Neural progenitor cell (in vitro differentiated cells): ENCODE measurements at regions not wholly inside any gene's neighbourhood (a gene's known extent, or its start where the extent isn't known, plus 50 kb on each side); places are given as distances from the start of the nearest gene placed in this dataset.

ENCODE experiments used
- EZH2 ChIP-seq: fragments of 200-600 bp; sonication (generic); IDR thresholded peaks from 2 replicates; pipeline ENCODE4 v1.6.1; 2017; ENCODE audit warnings: antibody characterized with exemption, mild to moderate bottlenecking, moderate library complexity
- EZH2phosphoT487 ChIP-seq: fragments of 200-600 bp; sonication (generic); IDR thresholded peaks from 2 replicates; pipeline ENCODE4 v1.6.1; 2017; ENCODE audit warnings: antibody characterized with exemption
- TF ChIP-seq, protein P1 (sequence below): fragments of 200-600 bp; sonication (generic); IDR thresholded peaks from 2 replicates; pipeline ENCODE4 v1.5.1; 2017; ENCODE audit warnings: antibody characterized with exemption, mild to moderate bottlenecking

DNA sequence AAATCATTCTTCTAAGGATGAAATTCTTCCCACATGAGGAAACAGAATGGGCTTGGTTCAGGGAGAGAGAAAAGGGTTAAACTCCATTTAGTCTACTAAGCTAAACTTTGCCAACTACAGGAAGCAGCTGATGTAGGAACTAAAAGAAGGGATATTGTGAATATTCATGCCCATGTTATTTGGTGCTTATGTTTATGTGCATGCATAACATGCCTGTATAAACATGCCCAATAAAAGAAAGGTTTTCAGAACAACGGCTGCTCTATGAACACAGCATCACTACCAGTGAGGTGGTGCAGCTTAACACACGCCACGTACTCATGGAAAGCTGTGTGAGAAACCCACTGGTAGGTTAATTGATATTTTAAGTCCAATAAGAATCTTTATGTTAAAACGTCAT is 59.4 kb upstream of the VGLL4 start:
- TF ChIP-seq, protein P1, sequence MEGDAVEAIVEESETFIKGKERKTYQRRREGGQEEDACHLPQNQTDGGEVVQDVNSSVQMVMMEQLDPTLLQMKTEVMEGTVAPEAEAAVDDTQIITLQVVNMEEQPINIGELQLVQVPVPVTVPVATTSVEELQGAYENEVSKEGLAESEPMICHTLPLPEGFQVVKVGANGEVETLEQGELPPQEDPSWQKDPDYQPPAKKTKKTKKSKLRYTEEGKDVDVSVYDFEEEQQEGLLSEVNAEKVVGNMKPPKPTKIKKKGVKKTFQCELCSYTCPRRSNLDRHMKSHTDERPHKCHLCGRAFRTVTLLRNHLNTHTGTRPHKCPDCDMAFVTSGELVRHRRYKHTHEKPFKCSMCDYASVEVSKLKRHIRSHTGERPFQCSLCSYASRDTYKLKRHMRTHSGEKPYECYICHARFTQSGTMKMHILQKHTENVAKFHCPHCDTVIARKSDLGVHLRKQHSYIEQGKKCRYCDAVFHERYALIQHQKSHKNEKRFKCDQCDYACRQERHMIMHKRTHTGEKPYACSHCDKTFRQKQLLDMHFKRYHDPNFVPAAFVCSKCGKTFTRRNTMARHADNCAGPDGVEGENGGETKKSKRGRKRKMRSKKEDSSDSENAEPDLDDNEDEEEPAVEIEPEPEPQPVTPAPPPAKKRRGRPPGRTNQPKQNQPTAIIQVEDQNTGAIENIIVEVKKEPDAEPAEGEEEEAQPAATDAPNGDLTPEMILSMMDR, result no peak
- TF ChIP-seq EZH2phosphoT487, result no peak
- TF ChIP-seq EZH2, result no peak
